GM10266 (cell line): ENCODE measurements at regions not wholly inside any gene's neighbourhood (a gene's known extent, or its start where the extent isn't known, plus 50 kb on each side); places are given as distances from the start of the nearest gene placed in this dataset.
A peak's percentile ranks its signal among the peaks of the same experiment; 100 is the strongest.

ENCODE experiments used
- DNase-seq: peaks from one replicate; pipeline ENCODE4 v3.0.0; 2012; ENCODE audit errors: extremely low spot score
- TF ChIP-seq, protein P1 (sequence below): IDR thresholded peaks from 2 replicates; pipeline ENCODE4 v1.5.1; 2012; ENCODE audit warnings: mild to moderate bottlenecking, low read depth; ENCODE audit not compliant: control insufficient read depth, insufficient read depth; ENCODE audit errors: missing control alignments

- TF ChIP-seq, protein P1, sequence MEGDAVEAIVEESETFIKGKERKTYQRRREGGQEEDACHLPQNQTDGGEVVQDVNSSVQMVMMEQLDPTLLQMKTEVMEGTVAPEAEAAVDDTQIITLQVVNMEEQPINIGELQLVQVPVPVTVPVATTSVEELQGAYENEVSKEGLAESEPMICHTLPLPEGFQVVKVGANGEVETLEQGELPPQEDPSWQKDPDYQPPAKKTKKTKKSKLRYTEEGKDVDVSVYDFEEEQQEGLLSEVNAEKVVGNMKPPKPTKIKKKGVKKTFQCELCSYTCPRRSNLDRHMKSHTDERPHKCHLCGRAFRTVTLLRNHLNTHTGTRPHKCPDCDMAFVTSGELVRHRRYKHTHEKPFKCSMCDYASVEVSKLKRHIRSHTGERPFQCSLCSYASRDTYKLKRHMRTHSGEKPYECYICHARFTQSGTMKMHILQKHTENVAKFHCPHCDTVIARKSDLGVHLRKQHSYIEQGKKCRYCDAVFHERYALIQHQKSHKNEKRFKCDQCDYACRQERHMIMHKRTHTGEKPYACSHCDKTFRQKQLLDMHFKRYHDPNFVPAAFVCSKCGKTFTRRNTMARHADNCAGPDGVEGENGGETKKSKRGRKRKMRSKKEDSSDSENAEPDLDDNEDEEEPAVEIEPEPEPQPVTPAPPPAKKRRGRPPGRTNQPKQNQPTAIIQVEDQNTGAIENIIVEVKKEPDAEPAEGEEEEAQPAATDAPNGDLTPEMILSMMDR: no peak
- no peak for DNase-seq
Observed at GRCh38 chr17:71080937-71081336, 911.6 kb downstream of the KCNJ2 start.

DNA sequence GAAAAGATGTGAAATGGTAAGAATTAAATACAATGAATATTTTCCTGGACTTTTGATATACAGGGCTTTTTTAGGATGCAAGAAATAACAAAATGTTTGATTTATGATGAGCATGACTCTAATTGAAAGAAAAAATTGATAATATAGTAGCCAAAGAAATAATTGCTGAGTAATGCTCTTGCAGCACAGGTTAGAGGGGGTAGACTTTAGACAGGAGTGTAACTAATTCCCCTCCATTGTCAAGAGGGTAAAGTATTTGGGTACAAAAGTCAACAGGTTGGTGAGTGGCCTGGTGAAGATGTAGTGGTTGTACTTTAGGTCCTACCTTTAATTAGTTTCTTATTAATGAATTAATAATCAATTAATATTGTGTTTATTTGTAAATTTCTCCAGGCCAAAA lies 912.3 kb downstream of the KCNJ2 start:
- TF ChIP-seq, protein P1: no peak
- no peak for DNase-seq

GRCh38 chr17:71084219-71084618 lies 914.9 kb downstream of the KCNJ2 start:
- TF ChIP-seq, protein P1: peak; percentile 11
- no peak for DNase-seq

- TF ChIP-seq, protein P1: no peak
- no peak for DNase-seq
Observed at GRCh38 chr17:71084838-71085237, 915.5 kb downstream of the KCNJ2 start.

DNA sequence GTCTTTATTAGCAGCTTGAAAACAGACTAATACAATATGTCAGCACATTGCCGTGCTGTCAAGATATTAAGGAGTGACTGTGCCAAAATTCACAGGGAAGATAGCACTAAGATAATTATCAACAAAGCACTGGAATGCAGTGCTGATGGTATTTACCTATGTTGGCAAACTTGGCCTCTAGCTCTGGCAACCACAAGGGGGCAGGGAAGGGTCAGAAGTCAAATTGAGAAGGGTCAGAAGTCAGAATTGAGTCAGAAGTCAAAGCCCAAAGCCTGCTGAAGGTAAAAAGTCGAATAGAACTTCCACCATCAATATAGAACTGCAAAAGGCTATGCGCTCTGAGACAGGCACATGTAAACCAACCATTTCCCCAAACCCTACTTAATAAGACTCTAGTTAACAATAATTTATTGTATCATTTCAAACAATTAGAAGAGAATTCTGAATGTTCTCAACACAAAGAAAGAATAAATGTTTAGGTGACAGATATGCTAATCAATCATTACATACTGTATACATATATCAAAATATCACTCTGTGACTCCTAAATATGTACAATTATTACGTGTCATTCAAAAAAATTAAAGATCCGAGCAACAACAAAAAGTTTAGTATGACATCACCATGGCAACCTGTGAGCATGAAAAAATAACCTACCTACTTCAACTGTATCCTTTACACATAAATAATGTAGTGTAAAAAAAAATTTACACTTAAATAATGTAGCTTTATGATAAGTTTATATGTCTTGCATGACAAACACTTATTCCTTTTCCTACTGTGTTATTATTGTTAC lies 916.1 kb downstream of the KCNJ2 start:
- TF ChIP-seq, protein P1: peak; percentile 10
- DNase-seq: peak; percentile 6

DNA sequence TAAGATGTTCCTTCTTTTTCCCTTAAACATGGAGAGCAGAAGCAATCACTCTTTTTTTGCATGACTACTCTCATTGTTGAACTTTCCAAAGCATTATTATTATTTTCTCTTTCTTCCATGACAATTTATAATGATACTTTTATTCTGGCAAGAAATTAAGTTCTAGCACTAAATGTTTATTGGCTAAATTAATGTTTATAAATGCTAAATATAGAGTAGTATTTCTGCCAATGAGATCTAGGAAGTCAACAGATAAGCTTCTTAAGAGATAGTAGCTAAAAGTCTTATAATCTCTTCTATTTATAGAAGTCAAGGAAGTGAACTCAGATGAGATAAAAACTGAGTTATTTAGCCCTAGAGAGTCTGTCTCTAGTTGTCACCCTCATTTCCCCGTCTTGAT lies 920.1 kb downstream of the KCNJ2 start:
- TF ChIP-seq, protein P1: no peak

GRCh38 chr17:71098071-71098470 lies 928.7 kb downstream of the KCNJ2 start:
- TF ChIP-seq, protein P1: no peak
- DNase-seq: no peak

More for the DNA sequence above, 920.1 kb downstream of the KCNJ2 start:
- DNase-seq: no peak
